ENCODE measurements at regions not wholly inside any gene's neighbourhood (a gene's known extent, or its start where the extent isn't known, plus 50 kb on each side); places are given as distances from the start of the nearest gene placed in this dataset.

DNA sequence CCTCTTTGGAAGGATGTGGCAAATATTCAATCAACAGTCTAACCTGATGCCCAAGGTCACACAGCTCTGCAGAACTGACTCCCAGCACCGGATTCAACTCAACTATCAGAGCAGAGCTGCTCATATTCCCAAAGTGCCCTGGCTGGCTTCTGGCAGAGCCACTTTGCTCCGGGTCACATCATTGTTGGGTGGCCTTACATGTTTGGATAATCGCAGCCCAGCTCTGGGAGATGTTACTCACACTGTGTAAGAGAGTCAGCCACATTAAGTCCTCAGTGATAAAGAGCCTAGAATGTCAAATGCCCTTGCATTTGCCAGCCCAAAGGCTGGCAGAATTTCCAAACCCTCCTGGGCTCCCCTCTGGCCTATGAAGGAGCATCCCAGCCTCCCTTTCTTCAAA lies 79.8 kb upstream of the PDE1C start:
- no peak for DNase-seq (ENCODE audit: low read depth in 3 of 3, low spot score in 1 of 3)

DNA sequence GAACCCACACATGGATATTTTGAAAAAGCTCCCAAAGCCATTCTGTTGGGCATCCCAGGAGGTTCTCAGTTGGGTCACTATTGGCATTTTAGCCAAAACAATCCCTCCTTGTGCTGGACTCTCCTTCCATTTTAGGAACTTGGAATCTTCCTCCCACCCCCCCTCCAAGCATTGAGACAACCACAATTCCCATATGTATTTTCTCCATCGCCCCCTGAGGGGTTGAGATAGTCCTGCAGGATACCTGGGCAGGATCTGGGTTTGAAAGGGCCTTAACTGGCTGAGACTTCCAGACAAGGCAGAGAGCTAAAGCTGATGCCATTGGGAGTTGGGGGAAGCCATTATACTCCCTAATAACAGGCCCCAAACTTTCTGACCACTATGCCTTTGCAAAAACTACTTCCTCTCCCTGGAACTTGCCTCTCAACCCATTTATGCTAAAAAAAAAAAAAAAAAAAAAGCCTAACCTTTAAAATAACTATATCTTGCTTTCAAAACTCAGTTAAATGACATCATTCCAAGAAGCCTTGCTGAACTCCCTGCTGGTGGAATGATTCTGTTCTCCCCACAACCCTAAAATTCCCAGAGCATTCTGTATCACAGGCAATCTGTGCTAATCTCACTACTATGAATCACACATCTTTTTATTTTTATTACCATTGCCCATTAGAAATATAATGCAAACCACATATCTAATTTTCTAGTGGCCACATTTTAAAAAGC lies 77.5 kb upstream of the PDE1C start:
- no peak for DNase-seq (ENCODE audit: low read depth in 3 of 3, low spot score in 1 of 3)

DNA sequence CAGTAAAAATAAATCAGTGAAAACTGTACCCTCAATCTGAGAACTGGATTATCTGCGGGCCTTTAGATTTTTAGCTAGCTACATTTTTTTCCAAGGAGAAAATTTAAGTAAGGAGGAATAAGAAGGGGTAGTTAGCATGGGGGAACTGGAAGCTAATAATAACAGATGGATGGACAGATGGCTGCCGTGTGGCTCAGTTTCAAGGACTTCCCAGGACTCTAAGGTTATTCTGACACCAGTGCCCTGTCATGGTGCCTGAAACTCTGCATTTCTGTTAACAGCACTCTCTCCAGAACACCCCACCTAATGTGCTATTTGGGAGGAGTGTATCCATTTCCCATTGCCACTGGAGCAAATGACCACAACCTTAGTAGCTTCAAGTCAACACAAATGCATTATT lies 75.7 kb upstream of the PDE1C start:
- DNase-seq (ENCODE audit: low read depth in 3 of 3, low spot score in 1 of 3) = no peak

DNA sequence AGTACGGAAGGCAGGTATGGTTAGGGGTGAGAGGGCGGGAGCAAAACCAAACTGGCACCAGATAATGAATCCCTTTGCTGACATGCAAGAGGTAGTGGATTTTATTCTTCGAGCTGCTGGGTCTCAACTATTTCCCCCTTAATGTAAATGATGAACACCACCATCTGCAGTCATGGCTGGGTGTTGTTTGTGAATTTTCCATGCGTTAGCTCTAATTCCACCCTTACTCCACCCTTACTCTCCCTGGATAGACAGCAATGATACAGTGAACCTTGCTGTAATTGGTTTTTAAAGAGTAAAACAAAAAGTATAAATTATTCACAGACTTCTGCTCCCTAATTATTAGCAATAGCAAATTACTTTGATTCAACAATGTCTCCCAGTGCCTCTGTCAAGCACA lies 74.5 kb upstream of the PDE1C start:
- DNase-seq (ENCODE audit: low read depth in 3 of 3, low spot score in 1 of 3) = no peak

DNA sequence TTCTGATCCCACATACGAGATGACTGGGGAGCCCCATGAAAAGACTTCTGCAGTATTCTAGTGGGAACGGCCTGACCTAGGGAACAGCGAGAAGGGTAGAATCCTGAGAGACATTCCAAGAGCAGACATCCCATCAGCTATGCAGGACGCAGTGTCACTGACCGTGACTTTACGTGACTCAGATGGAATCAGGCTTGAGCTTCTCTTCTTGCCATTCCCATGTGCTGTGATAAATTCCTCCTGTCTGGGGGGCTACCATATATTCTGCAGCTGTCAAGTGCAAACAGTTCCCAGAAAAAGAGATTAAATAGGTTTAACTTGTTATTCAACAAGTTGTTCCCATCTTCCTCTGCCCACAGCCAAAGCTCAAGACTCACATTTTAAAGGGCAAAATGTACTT lies 73.1 kb upstream of the PDE1C start:
- no peak for DNase-seq (ENCODE audit: low read depth in 3 of 3, low spot score in 1 of 3)

DNA sequence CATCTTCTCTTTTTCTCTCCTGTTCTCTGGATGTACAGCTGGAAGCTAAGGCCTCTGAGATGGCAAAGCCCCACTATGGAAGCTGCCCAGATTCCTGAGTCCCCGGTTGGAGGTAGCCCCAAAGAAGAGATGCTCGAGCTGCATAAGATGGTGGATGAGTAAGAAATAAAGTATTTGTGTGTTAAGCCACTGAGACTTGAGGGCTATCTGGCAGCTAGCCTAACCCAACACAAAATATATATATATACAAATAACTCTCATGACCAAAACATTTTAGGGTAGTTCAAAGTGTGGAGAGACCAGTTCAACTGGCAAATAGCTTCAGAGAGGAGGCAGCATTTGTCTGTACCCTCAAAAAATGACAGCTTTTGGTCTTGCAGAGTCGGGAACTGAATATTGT lies 72.4 kb upstream of the PDE1C start:
- no peak for DNase-seq (ENCODE audit: low read depth in 3 of 3, low spot score in 1 of 3)

DNA sequence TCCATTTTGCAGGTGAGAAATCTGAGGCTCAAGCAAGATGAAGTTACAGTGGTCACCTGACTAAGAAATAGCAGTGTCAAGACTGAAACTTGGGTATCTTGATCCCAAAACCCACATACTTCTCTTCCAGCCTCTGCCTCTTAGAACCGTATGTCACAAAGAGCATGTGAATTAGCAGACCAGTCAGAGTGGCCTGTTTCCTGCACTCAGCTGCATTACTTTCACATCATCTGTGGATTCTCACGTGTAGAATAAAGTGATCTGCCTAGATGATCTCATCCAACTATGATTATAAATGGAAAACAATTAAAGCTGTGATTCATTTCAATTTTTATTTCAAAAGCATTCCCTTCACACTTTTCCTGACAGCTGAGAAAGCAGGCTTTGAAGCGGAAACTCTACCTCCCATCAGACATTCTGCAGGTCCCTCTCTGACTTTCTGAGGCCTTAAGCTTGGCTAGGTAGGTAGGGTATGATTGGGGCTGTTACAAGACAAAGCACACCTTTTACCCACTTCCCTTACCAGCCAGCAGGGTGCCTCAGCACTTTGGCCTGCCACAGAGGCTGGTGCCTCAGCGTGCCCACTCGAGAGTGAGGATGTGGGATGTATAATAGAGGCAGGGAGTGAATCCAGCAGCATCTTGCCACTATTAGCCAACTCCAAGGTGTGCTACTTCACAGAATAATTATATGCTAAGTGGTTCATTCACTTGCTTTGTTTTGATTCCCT lies 70.2 kb upstream of the PDE1C start:
- no peak for DNase-seq (ENCODE audit: low read depth in 3 of 3, low spot score in 1 of 3)

DNA sequence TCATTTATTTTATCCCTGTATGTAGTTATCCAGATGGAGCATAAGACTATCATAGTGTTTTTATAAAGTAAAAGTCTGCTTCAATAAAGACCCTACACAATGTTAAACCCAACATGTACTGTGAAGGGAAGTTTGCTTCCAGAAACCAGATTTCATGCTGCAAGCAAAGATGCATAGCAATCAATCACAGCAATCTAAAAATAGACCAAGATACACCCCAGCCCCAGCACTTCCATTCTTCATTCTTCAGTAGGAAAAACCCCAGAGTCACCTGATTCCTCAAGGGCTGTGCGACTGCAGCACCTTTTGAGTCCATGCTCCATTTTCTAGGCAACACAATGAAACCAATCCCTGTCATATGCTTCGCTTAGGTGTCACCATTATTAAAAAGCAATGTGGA lies 66.9 kb upstream of the PDE1C start:
- DNase-seq (ENCODE audit: low read depth in 3 of 3, low spot score in 1 of 3) = no peak

DNA sequence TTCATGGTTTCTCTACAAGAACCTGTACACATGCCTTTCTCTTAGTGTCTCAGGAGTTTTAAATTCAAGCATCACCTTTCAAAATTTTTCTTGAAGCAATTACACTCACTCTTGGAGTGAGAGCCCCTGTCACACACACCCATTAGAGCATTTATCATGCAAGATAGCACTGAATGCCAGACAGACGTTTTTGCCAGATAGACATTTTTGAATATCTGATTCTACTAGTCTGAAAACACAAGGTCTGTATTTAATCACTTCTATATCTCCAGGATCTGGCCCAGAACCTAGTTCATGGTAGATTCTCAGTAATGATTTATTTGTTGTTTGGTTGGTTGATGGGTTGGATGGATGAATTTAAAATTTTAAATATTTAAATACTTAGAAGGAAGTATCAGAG lies 60.9 kb upstream of the PDE1C start:
- DNase-seq (ENCODE audit: low read depth in 3 of 3, low spot score in 1 of 3) = no peak

DNA sequence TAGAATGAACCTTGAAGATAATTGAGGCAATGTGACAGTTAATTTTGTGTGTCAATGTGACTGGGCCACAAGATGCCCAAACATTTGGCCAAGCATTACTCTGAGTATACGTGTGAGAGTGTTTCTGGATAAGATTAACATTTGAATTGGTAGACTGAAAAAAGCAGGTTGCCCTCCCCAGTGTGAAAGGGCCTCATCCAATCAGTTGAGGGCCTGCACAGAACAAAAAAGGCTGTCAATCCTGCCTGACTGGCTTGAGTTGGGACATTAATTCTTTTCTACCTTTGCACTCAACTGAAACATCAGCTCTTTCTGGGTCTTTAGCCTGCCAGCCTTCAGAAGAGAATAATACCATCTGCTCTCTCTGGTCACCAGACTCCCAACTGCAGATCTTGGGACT lies 56.6 kb upstream of the PDE1C start:
- no peak for DNase-seq (ENCODE audit: low read depth in 3 of 3, low spot score in 1 of 3)
